ENCODE measurements at regions not wholly inside any gene's neighbourhood (a gene's known extent, or its start where the extent isn't known, plus 50 kb on each side); places are given as distances from the start of the nearest gene placed in this dataset.
A peak's percentile ranks its signal among the peaks of the same experiment; 100 is the strongest.
"Not testable (repeated sequence)": the region's sequence is repeated elsewhere in the genome, so short reads cannot be mapped to it uniquely, and the experiment has no call there.

DNA sequence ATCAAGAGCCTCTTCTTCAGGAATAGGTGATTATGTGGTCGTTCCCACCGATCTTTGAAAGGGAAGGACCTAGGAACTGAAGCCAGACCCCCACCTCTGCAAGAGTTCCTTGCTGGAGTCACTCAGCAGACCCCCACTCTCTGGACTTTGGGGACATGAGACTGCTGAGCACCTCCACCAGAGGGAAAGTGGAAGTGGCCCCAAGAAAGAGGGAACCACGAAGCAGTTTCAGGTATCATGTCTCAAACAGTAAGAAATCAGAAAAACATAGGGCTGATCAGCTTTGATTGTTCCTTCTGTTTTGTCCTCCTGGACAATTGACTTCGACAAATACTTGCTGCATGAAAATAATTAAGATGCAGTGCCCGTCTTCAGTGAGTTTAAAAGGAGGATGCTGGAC, 84.2 kb upstream of the ADORA2B start:
- not testable (repeated sequence) for DNase-seq (ENCODE audit: low read depth in 2 of 2)

DNA sequence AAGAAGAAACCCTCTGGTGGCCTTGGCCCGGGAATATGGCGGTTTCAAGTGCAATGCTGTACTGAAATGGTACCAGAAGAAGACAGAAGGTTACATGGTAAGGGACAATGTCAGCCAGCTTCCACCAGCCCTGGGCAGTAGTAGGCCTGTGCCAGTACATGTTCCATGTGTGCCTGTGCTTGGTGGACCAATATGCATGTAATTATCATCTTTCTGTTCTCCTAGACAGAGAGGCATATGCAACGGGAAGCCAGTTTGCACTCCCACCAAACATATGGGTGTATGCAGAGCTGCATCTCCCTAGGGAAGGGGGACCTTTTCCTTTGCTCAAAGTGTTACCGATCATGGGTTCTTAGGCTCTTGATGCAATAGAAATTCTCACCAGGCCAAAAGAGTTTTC, 80.9 kb upstream of the ADORA2B start:
- not testable (repeated sequence) for DNase-seq (ENCODE audit: low read depth in 2 of 2)

DNA sequence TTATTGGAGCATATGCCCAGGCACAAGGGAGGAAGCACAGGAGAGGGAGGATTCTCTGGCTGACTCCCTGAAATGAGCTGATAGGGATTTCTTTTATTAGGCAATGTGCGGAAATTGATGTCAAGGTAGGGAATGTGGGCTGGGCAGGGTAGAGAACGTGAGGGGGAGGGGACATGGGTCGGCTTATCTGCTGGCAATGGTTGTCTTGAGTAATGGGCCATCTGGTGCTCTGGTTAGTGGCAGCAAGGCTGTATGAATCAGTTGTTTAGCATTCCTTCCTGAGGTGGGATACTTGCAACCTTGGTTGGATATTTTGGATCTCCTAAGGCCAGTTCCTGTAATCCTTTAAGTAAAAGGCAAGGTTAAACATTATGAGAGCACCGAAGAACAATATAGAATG, 80.5 kb upstream of the ADORA2B start:
- DNase-seq (ENCODE audit: low read depth in 2 of 2): not testable (repeated sequence)

DNA sequence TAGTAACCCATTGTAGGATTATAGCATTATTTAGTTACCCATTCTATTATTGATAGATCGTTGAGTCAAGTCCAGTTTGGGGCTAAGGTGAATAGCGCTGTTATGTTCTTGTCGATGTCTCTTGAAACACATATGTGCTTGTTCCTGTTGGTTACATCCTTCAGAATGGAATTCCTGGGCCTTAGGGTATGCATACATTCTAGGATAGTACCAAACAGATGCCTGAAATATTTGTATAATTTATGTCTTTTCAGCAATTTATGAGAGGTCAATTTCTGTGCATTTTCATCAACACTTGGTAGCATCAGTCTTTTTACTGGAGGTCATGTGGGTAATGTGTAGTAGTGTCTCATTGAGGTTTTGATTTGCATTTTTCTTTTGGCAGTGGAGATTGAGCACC, 78.9 kb upstream of the ADORA2B start:
- DNase-seq (ENCODE audit: low read depth in 2 of 2): not testable (repeated sequence)

DNA sequence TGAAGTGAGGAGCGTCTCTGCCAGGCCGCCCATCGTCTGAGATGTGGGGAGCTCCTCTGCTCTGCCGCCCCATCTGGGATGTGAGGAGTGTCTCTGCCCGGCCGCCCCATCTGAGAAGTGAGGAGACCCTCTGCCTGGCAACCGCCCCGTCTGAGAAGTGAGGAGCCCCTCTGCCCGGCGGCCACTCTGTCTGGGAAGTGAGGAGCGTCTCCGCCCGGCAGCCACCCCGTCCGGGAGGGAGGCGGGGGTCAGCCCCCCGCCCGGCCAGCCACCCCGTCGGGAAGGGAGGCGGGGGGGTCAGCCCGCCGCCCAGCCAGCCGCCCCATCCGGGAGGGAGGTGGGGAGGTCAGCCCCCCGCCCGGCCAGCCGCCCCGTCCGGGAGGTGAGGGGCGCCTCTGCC, 77.6 kb upstream of the ADORA2B start:
- not testable (repeated sequence) for DNase-seq (ENCODE audit: low read depth in 2 of 2)

DNA sequence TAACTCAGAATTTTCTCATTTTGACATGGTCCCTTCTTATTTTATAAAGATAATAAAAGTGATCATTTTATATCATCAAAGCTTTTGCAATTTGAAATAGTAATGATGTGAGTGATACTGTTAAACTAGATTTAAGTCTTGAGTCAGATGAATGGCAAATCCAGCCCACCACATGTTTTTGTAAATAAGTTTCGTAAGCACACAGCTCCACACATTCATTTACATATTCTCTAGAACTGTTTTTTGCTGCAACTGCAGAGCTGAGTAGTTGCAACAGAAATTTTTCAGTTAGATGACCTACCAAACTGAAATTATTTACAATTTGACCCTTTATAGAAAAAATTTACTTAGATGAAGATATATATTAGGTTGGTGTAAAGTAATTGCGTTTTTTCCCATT, 75.1 kb upstream of the ADORA2B start:
- not testable (repeated sequence) for DNase-seq (ENCODE audit: low read depth in 2 of 2)

DNA sequence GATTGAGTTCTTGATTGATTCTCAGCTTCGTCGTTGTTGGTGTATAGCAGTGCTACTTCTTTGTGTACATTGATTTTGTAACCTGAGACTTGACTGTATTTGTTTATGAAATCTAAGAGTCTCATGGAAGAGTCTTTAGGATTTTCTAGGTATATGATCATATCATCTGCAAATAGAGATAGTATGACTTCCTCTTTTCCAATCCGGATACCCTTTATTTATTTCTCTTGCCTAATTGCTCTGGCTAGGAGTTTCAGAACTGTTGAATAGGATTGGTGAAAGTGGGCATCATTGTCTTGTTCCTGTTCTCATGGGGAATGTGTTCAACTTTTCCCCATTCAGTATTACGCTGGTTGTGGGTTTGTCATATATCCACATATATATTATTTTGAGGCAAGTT, 72.3 kb upstream of the ADORA2B start:
- not testable (repeated sequence) for DNase-seq (ENCODE audit: low read depth in 2 of 2)

DNA sequence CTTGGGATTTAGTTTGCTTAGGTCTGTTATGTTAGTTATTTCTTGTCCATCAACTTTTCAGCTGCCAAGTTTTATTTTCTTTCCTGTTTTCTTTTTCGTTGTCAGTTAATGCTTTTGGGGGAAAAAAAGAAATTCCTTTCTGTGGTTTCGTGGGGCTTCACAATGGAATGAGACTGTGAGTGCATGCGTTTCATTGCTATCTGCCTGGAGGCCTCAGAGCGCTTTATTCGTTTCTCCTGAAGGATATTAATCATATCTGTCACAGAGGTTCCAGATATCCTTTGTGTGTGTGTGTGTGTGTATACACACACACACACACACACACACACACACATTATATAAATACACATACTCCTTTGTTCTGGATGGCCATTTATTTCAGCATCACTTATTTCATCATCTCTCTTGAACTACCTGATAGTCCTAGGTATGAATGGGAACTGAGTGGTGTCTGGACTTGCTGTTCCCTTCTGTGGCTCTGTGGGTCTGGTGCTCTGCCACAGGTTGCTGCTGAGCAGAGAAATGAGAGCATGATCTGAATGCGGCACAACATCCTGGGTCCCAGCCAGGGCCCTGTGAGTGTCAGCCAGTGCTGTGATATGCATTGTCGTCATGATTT, 66.9 kb upstream of the ADORA2B start:
- DNase-seq (ENCODE audit: low read depth in 2 of 2): not testable (repeated sequence)

DNA sequence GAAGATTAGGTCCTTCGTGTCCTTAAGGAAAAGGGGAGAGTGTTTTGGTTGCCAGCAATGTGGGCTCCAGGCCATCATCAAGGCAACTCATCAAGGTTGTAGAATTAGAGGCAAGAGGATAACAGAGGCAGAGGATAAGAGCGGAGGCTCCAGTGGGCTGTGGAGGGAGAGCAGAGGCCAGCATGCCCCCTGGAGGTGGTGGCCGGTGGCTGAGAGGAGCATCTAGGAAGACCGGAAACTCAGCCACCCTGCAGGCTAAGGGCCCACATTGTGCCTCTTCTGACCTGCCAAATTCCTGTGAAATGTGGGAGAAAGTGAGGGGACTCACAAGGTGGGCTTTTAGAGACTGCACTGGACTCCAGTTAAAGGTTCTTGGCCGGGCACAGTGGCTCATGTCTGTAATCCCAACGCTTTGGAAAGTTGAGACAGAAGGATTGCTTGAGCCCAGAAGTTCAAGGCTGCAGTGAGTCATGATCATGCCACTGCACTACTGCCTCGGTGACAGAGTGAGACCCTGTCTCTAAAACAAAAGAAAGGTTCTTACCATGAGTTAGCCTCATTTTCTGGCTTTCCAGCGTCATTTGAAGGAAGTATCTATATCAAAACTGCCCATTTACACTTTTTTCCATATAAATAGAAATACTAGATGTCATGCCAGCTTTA, 62.7 kb upstream of the ADORA2B start:
- DNase-seq (ENCODE audit: low read depth in 2 of 2): no peak

DNA sequence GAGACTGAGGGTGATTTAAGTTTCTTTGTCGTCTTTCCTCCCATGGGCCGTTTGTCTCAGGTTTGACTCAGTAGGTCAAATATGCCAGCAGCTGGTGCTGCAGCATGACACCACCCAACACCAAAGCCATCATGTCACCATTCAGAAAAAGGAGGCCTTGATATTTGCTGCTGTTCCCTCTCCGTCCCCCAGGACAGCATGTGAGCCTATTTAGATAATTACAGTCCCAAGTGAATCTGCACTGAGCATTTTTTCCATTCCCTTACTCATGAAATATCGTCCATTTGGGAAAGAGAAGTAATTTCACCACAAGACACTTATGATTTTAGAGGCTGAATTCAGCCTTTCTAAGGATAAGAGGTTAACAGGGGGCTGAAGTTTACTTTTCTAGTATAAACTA, 62.2 kb upstream of the ADORA2B start:
- DNase-seq (ENCODE audit: low read depth in 2 of 2): no peak

DNA sequence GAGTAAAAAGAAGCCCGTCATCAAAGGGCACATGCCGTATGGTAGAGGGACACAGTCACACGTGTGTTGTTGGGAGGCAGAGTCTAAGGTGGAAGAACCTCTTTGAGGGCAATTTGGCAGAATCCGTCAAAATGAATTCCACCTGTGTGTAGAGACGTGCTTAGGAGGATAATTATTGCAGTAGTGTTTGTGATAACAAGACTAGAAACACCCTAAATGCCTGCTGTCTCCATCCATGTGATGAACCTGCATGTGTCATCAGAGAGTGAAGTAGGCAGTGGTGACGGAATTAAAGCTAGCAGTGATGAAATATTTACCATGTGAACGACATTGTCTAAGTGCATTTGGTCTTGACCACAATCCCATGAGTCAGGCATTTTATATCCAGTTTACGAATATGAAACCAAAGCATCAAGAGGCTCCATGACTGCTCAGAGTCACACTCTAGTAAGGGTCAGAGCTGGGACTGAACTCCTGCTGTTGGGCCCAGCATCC, 61.3 kb upstream of the ADORA2B start:
- DNase-seq (ENCODE audit: low read depth in 2 of 2): no peak

DNA sequence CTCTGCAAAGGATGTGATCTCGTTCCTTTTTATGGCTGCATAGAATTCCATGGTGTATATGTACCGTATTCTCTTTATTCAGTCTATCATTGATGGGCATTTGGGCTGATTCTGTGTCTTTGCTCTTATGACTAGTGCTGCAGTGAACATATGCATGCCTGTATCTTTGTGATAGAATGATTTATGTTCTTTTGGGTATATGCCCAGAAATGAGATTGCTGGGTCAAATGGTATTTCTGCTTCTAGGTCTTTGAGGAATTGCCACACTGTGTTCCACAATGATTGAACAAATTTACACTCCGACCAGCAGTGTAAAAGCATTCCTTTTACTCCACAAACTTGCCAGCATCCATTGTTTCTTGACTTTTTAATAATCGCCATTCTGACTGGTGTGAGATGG, 60.2 kb upstream of the ADORA2B start:
- DNase-seq (ENCODE audit: low read depth in 2 of 2): no peak

DNA sequence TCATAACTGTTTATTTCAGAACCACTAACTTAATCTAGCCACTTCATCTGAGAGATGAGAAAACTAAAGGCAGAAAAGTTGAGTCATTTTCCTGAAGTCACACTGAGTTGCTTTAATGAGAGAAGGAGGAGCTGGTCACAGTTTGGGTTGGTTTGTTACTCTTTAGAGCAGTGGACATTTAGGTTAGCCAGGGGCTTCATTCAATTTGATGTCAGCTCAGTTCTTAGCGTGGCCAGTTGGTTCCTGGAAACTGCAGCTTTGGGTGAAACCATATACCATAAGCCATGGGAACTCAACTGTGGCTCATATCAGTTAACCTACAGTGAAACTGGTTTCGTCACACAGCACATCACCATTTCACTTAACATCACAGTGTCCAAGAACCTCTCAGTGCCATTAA, 59.2 kb upstream of the ADORA2B start:
- no peak for DNase-seq (ENCODE audit: low read depth in 2 of 2)

DNA sequence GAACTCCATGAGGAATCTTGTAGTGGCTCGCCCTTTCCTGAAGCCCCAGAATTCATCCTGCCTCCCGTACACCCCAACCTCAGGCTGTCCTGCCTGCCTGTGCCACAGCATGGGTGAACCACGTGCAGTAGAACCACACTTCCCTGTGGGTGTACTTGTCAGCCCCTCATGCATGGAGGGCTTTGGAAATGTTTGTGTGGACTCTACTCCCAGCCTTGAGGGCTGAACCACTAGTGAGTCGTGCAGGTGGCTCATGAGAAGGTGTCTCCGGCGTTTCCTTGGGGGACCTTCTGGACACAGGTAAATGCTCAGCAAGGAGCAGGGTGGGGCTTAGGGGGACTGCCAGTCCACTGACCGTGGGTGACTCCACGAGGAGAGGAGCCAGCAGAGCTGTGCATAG, 58.7 kb upstream of the ADORA2B start:
- no peak for DNase-seq (ENCODE audit: low read depth in 2 of 2)

DNA sequence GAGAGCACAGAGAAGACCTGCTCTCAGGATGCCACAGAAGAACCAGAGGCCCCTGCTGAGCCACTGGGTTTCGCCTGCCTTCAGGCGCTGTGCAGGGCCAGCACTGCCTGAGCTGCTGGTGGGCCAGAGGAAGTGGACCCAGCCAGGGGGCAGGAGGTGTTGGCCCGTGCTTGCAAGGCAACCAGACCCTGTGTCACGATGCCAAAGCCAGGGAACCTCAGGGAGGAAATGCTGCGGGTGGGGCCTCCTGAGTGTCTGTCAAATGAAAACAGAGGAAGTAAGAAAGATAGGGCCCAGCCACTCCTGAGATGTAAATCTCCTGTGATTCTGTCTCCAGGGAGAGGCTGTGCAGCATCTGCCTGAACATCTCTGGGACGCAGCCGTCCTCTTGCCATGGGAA, 58.1 kb upstream of the ADORA2B start:
- DNase-seq (ENCODE audit: low read depth in 2 of 2): no peak

DNA sequence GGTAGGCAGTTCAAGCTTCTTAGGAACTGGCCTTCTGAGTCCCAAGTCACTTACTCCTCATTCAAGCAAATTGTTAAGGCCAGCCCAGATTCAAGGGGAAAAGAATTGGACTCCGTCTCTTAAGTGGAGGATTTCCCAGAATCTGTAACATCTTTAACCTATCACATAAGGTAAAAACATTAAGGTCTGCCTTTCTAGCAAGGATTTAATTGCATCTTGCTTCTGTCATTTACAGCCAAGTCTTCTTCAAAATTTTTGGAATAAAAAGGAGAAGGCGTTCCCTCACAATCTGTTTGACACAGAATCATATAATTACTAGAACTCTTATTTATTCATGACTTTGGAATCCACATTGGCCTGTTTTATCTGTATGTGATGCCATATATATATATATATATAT, 56.5 kb upstream of the ADORA2B start:
- DNase-seq (ENCODE audit: low read depth in 2 of 2): no peak

DNA sequence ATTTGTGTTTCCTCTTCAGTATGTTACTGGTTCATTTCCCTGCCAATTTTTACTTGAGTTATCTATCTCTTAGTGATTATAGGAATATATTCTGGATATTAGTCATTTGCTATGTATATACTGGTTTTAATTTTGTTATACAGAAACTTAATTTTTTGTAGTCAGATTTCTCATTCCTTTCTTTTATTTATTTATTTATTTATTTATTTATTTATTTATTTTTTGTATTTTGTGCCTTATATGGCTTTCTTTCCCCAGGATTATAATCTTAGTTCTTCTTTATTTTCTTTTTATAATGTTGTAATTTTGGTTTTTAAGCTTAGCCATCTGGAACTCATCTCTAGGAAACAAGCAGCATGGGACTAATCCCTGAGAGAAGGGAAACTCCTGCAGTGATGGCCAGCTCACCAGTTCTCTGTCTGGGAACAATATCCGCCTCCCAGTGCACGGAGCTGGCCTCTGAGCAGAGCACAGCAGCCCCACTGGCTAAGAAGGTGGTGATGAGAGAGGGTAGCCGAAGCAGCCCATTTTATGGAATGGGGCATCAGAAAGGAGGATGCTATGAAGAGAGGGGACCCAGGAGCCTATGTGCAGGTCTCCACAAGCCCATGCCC, 54.5 kb upstream of the ADORA2B start:
- DNase-seq (ENCODE audit: low read depth in 2 of 2): no peak

DNA sequence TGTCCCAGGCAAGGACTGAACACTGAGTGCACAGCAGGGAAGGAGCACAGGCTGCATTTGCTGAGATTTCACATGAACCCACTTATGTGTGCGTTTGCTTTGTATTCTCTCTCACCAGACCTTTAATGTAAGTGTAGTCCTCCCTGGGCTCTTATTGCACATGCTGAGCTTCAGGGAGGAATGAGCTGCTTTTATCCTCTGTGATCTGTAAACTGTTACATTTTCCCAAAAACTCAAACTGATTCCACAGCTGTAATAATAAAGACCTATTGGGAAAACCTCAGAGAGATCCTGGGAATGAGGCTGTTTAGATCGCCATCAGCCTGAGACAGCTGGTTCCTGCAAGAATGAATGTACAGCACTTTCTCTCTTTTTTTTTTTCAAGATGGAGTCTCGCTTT, 53.6 kb upstream of the ADORA2B start:
- DNase-seq (ENCODE audit: low read depth in 2 of 2): no peak

DNA sequence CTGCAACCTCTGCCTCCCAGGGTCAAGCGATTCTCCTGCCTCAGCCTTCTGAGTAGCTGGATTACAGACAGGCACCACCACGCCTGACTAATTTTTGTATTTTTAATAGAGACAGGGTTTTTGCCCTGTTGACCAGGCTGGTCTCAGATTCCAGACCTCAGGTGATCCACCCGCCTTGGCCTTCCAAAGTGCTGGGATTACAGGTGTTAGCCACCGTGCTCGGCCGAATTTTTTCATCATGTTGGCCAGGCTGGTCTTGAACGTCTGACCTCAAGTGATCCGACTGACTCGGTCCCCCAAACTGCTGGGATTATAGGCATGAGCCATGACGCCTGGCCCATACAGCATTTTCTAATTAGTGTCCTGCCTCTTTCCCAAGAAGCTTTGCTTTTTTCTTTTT, 52.7 kb upstream of the ADORA2B start:
- DNase-seq (ENCODE audit: low read depth in 2 of 2): no peak

DNA sequence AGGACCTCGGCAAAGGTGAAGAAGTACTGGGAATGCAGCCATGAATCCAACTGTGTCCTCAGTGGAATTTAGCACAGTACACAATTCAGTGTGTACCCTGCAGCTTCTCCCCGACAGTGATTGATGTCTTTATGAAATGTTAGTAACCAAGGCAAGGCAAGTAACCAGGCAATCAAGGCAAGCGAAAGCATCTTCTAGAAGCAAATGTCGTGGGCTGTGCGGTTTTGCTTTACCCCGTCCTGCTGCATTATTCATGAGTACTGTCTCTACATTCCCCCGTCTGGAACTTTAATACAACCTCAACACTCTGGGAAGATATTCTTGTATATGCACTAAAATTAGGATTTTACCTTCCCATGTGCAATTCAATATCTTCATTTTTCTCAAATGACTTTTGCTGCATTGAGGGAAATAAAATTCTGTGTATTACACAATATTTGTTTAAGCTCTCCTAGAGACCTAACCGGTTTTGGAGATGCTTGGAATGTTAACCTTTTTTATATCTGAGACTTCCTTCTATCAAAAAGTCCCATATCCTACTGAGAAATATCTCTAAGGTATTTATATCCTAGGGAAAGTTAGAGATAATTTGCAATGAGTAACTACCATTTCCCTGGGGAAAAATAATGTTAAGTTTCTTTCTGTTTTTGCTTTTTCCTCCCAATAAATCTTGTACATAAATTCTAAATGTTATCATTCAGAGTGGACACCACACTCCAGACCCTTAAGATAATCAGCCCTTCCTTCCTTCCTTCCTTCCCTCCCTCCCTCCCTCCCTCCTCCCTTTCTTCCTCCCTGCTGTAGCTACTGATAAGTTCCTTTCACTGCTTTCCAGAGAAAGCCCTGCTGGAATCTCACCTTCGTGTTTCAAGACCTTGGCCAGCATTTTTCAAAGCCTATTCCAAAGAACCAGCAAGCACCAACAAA, 51.9 kb upstream of the ADORA2B start:
- no peak for DNase-seq (ENCODE audit: low read depth in 2 of 2)

DNA sequence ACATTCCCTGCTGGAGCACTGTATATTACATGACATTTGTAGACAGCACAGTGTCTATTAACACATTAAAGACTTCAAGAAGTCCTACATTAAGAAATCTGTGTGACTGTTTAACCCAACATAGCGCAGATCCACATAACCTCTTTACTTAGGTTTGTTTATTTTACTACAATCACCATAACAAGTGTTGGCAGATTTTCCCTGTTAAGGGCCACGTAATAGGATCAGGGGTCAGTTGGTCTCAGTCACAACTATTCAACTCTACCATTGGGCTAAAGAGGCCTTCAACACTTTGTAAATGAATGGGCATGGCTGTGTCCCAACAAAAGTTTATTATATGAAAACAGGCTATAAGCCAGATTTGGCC, 51.3 kb upstream of the ADORA2B start:
- DNase-seq (ENCODE audit: low read depth in 2 of 2): peak; percentile 8 to 42

DNA sequence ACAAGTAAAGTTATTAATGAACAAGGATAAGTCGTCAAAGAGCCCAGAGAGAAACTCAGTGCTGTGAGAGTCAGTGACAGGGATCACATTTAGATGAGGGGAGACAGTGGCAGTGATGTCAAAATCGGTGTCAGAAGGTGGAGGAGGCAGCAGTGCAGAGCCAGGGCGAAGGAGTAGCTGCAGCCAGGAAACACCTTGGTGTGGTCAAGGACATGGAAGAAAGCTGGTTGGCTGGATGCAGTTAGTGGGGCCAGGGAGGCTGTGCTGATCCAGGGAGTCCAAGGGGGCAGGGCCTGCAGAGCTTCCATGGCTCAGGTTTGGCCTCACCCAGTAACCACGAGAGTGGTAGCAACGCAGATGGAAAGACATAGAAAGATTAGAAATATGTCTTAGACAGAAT, 50.7 kb upstream of the ADORA2B start:
- DNase-seq (ENCODE audit: low read depth in 2 of 2): no peak

All from dermis microvascular lymphatic vessel endothelial cell (primary cell).